GDM1 (cell line): ENCODE measurements at regions not wholly inside any gene's neighbourhood (a gene's known extent, or its start where the extent isn't known, plus 50 kb on each side); places are given as distances from the start of the nearest gene placed in this dataset.

ENCODE experiments used
- DNase-seq: peaks from one replicate; lab custom pipeline; 2025; lab: John Stamatoyannopoulos, UW

- no peak for DNase-seq
These were observed 76.9 kb upstream of the RIPOR2 start for GRCh38 chr6:25012657-25013056.

DNA sequence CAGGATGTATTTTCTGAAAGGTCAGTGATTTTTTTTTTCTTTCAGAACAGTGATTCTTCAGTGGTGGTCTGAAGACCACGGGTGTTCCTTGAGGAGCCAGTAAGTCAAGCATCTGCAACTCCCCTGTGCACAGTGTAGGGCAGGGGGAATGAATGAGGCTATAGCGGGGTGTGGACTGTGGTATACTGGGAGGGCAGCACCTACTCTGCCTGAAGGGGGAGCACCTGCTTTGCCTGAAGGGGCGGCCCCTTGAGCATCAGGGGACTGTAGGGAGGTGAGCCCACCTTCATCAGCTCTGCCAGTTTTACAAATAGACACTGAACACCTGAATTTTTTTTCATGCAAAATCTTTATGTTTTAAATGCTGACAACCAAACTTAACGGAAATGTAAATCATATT is 77.5 kb upstream of the RIPOR2 start:
- no peak for DNase-seq

GRCh38 chr6:25014369-25014768 is 78.6 kb upstream of the RIPOR2 start:
- no peak for DNase-seq

- DNase-seq = no peak
These were observed 79.2 kb upstream of the RIPOR2 start for GRCh38 chr6:25014791-25015560.

- DNase-seq = no peak
These were observed 80.4 kb upstream of the RIPOR2 start for GRCh38 chr6:25016014-25016720.

- no peak for DNase-seq
These were observed 81.7 kb upstream of the RIPOR2 start for GRCh38 chr6:25017486-25017885.

DNA sequence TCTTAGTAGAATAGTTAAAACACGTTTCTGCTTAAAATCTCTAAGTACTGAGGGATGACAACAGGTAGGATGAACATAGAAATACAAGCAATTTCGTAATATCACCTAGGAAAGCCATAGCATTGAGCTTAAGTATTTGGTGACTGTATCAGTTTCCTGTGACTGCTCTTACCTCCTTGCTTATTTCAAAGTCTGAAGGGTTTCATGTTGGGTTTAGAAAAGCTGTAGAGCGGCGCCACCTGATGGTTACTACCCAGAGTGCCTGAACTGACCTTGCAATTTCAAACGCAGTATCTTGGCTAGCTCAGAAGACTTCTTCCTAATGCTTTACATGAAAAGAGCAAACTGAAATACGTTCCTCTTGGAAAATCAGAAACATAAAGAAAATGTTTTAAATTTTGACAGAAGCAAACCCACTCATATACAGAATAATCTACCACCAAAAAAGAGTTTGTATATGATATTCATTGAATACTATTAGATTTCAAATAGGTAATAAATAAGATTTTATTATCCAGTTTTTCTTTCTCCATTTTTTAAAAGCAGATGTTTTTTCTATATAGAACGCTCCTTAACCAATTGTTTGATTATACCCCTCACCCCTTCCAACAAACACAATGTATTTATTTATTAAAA is 82.3 kb upstream of the RIPOR2 start:
- peak; percentile 49 for DNase-seq

DNA sequence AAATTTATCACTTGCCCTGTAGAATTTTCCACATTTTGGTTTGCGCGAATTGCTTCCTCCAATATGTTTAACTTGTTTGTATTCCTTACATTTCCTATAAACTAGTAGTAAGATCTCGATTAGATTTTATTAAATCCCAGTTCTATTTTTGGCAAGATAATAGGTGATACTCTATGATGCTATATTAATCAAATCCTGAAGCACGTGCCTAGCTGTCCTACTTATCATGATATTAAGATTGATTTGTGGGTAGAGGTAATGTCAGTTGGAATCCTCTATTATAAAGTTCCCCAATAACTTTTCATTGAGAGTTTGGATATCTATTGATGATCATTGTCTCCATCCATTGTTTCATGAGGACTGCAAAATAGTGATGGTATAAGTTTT is 82.8 kb upstream of the RIPOR2 start:
- DNase-seq = no peak

- no peak for DNase-seq
These were observed 86.4 kb upstream of the RIPOR2 start for GRCh38 chr6:25022140-25022553.

GRCh38 chr6:25023781-25024180 is 88.0 kb upstream of the RIPOR2 start:
- no peak for DNase-seq

DNA sequence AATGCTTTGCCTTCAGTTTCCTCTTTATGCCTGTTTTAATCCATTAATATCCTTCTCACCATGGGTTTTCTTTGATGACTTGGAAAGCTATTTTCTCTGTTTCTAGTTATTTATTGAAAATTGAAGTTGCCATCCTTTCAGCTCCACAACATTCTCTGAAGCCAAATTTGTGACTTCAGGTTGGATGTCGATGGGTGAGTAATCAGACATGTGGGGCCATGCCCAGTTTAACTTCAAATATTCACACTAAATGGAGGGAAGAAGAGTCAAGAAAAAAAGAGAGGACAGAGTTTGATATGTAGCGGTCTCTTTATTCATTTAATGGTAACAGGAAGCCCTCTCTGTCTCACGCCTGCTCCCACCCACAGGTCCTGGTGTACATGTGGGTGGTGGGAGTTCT is 89.1 kb upstream of the RIPOR2 start:
- no peak for DNase-seq

GRCh38 chr6:25025248-25025918 is 89.6 kb upstream of the RIPOR2 start:
- DNase-seq = no peak

DNA sequence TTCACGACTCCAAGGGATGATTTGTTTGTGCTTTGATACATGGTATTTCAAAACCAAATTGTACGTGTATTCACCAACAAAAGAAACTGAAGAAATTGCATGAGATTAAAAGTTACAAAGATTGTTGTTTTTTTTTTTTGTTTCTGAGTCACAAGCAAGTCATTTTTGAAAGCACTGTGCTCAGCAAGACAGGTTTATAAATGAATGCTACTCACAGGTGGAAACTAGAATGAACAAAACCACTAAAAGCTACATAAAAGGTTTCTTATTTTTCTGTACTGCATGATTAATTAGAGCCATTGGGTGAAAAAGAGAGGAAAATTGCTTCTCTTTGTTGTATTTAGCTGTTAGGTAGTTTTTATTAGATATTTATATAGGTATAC is 90.2 kb upstream of the RIPOR2 start:
- no peak for DNase-seq

DNA sequence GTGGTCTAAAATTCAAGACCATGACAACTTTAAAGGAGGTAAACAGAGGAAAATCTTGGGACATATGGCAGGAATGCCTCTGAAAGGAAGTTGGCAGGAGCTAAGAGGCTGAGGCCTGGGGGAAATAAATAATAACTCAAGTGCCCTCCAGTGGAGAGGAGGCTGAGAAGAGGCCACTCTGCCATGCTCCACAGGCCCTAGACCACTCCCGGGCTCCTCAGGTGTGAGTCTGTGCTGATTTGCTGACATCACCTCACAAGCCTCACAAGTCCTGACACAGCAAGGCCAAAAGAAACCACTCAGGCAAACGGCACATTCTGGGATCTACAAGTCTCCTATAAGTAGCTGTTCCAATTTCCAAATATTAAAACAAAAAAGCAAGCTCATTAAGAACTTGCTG is 91.0 kb upstream of the RIPOR2 start:
- no peak for DNase-seq

DNA sequence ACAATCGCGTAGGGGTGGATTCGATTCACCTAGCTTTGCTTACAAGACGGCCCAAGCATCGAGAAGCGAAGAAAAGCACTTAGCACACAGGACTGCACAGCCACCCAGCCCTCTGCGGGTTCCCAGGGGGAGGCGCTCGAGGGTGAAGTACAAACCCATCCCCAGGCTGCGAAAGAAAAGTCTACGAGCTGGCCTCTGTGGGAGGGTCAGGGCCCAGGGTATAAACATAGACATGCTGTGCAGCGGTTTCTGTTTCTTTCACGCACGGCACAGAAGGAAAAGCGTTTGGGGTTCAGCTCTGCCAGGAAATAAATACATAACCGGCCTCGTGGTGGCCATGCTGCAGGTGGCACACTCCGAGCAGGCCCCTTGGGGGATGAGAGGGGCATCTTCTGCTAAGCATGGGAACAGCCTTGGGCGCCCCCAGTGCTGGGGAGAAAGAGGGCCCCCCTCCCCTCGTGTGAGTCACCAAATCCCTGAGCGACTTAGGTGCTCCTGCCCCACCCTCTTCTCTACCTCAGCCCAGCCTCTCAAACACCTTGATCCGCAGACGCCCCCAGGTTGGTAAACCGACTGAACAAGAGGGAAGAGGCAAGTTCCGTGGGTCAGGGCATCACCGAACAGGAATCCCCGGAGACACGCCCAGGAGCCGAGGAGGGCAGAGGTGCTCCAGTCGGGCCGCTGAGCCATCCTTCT is 91.6 kb upstream of the RIPOR2 start:
- no peak for DNase-seq

- DNase-seq = no peak
These were observed 92.6 kb upstream of the RIPOR2 start for GRCh38 chr6:25028328-25028727.

- DNase-seq = no peak
These were observed 97.2 kb upstream of the RIPOR2 start for GRCh38 chr6:25032934-25033333.

- DNase-seq = no peak
These were observed 98.7 kb upstream of the RIPOR2 start for GRCh38 chr6:25034431-25034921.

DNA sequence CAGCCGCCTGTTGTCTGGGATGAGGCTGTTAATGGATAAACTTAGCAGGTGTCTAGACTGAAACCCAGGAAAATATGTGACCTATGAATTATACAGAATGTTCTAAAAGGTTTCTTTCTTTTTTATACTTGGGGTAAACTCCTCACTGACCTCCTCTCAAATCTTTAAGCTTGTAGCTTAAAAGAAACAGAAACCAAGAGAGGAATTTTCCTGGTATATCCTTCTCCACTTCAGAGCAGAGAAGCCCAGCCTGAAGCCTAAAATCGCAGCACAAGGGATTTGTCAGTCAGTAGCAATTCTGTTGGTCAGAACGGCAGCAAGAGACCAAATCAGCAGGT is 99.4 kb upstream of the RIPOR2 start:
- no peak for DNase-seq

DNA sequence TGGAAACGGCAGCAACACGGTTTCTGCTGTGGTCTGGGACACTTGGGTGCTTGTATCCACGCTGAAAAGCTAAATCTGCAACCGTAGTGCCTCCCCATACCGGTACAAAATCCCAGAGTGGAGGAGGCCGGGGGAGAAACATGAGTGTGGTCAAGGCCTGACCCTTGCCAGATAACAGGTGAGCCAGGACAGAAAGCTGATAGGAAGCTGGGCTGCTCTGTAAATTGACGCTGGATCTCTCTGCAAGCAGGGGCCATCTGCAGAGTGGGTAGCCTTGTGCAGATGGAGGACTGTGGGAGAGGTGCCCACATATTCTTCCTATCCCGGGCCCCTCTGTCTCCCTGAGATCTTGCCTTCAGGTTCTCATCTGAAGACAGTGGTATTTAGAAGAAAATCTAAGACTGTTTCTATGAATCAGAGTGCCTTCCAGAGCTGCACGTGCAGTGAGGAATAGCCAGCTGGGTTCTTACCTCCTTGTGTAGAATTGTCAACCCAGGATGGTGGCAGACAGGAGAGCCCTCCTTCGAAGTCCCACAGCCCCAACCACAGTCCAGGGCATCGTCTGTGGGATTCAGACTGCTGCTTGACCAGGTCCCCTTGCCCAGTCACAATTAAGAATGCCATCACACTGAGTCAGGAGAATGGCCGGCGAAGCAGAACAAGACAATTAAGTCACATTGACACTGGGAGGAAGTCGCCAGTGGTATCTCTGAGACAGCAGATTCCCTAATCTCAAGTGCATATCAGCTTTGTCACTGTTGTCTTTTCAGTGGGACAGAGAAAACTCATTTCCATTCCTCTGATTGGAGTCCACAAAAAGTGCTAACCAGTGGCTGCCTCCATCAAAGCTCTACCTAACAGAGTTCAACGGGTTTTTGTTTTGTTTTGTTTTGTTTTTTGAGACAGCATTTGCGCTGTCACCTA is 100.0 kb upstream of the RIPOR2 start:
- DNase-seq = peak; percentile 37

DNA sequence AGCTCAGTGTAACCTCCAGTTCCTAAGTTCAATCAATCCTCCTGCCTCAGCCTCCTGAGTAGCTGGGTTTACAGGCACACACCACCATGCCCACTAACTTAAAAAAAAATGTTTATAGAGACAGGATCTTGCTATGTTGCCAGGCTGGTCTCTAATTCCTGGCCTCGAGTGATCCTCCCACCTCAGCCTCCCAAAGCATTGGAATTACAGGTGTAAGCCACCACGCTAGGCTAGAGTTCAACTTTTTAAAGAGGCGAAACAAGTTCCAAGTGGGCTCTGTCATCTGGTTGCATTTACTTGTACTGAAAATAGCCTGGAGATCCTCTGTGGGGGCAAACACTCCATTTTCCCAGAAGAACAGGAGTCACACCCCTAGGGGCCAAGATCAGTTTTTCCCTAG is 100.7 kb upstream of the RIPOR2 start:
- no peak for DNase-seq
